GM06990 (cell line): ENCODE measurements at regions not wholly inside any gene's neighbourhood (a gene's known extent, or its start where the extent isn't known, plus 50 kb on each side); places are given as distances from the start of the nearest gene placed in this dataset.
"Not testable (repeated sequence)": the region's sequence is repeated elsewhere in the genome, so short reads cannot be mapped to it uniquely, and the experiment has no call there.

ENCODE experiments used
- DNase-seq: peaks from one replicate; pipeline ENCODE4 v3.0.0-alpha.2; 2011; ENCODE audit not compliant: insufficient read length; ENCODE audit errors: extremely low read depth
- H3K27me3 ChIP-seq: replicated peaks from 2 replicates; pipeline ENCODE4 v1.6.0; 2011; ENCODE audit warnings: low read length; ENCODE audit not compliant: control insufficient read depth, insufficient read depth
- H3K36me3 ChIP-seq: 2 replicates; pipeline ENCODE4 v1.5.1; 2011; ENCODE audit warnings: low read length; ENCODE audit not compliant: control insufficient read depth, insufficient read depth
- H3K4me3 ChIP-seq: replicated peaks from 2 replicates; pipeline ENCODE4 v1.5.1; 2011; ENCODE audit warnings: low read depth, mild to moderate bottlenecking, control low read depth, low read length
- CTCF ChIP-seq: IDR thresholded peaks from 2 replicates; pipeline ENCODE4 v1.5.1; 2011; ENCODE audit warnings: low read length, control low read depth, mild to moderate bottlenecking, inconsistent platforms; ENCODE audit not compliant: insufficient read depth, poor library complexity, severe bottlenecking

DNA sequence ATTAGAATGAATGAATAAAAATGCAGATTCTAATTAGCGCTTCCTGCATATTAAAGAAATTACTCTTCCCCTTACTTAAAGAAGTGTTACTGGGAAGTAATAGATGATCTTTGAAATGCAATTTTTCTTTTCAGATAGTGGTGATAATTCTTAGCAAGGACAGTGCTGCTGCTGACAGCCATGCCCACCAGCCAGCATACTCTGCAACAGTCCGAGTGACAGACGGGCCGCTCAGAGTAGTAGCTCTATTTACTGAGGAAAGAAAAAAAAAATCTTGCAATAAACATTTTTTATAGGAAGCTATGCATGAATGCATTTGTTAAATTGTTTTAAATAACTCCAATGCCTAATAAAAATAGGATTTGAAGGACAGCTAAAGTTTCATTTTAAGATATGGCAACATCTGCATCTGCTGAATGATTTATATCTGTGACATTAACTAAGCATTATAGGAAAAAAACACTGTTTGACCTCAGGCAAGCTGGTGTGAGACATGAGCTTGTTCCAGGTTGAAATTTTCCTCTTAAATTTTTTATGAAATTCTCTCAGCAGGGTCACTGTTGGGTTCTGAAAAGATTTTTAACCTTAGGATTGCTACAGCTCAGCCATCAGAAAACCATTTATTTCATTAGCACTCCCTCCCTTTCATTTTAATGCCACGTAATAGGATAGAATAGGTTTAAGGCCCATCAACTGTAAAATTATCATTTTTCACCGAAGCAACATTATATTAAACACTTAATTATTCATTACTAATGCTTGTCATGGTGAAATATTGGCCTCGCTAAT, 393.8 kb downstream of the DCDC2C start:
- Histone ChIP-seq H3K27me3 (no peaks in the 10 kb centered on the region), H3K36me3 (no peaks in the 10 kb centered on the region), H3K4me3 (no peak overlapping the region)
- no peak for DNase-seq
- TF ChIP-seq CTCF, result no peak

DNA sequence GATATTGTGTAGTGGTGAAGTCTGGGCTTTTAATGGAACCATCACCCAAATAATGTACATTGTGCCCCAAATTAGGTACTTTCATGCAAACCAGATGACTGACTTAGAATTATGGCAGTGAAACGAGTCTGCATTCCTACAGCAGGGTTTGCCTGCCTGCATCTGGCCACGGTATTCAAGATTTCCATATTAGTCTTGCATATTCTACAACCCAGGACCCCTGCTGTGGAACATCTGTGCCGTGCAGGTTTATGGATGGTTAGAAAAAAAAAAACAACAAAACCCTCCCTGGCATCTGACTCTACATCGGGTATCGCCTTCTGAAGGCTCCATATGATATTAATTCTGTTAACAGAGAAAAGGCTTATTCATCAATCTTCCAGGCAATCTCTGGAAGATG, 394.8 kb downstream of the DCDC2C start:
- DNase-seq, result no peak
- no peak for TF ChIP-seq CTCF
- H3K27me3 ChIP-seq, result no peaks in the 10 kb centered on the region
- no peak overlapping the region for H3K4me3 ChIP-seq
- H3K36me3 ChIP-seq, result no peaks in the 10 kb centered on the region

DNA sequence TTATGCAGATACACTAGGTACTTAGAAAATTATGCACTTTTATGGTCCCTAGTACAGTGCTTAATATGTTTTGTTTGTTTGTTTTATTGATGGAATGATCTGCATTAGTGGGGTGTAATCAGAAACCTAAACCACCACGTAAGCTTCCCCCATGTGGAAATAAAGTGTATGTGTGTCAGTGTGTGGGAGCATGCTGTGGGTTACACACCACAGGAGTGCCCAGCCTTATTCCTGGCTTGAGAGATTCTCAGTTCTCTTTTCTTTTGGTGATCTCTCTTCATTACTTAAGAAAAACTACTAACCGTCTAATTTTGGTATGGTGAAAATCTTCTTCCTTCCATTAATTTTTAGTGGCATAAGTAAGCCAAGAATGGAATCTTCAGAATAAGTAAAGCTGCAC, 398.6 kb downstream of the DCDC2C start:
- Histone ChIP-seq H3K27me3 (no peaks in the 10 kb centered on the region), H3K4me3 (no peak overlapping the region), H3K36me3 (no peaks in the 10 kb centered on the region)
- no peak for DNase-seq
- TF ChIP-seq CTCF, result no peak

DNA sequence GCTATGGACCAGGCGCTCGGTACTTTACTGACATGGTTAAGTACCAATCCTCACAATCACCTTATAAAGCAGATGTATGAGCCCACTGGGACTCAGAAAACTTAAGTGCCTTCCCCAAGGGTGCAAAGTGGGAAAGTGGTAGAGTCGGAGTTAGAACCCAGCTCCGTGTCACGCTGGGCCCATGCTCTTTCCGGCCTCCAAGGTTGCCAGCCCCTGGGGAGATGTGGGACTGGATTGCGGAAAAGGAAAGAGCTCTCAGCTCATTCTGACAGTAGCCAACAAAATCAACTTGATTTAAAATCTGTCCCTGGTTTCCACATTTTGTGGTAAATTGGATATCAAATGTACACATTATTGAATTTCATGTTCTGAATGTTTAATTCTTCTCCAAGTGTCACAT, 403.8 kb downstream of the DCDC2C start:
- no peak for DNase-seq
- H3K4me3 ChIP-seq, result no peak overlapping the region
- no peaks in the 10 kb centered on the region for H3K27me3 ChIP-seq
- H3K36me3 ChIP-seq, result no peaks in the 10 kb centered on the region
- TF ChIP-seq CTCF, result no peak

DNA sequence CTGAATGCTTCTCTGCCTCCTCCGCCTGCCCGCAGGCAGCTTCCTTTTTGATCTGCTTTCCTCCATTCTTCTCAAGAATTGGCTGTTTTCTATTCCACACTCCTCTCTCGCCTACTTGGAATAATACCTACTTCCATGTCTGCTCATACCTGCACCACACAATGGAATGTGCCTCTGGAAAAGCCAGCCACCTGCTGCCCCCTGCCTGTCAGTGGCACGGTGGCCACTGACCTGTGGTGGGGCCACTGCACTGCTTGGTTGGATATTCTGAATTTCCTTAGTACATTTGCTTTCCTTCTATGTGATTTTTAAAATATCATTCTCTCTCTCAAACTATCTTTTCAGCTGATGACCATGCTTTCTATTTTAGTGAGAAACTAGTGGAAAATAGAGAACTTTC, 406.9 kb downstream of the DCDC2C start:
- Histone ChIP-seq H3K36me3 (no peaks in the 10 kb centered on the region), H3K27me3 (no peaks in the 10 kb centered on the region), H3K4me3 (no peak overlapping the region)
- DNase-seq, result no peak
- TF ChIP-seq CTCF, result no peak

DNA sequence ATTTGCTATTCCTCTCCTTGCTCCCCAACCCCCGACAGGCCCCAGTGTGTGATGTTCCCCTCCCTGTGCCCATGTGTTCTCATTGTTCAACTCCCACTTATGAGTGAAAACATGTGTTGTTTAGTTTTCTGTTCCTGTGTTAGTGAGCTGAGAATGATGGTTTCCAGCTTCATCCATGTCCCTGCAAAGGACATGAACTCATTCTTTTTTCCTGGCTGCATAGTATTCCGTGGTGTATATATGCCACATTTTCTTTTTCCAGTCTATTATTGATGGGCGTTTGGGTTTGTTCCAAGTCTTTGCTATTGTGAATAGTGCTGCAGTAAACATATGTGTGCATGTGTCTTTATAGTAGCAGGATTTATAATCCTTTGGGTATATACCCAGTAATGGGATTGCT, 412.1 kb downstream of the DCDC2C start:
- not testable (repeated sequence) for DNase-seq, H3K4me3 ChIP-seq, H3K27me3 ChIP-seq, H3K36me3 ChIP-seq
